HEK293 (cell line): ENCODE measurements at regions not wholly inside any gene's neighbourhood (a gene's known extent, or its start where the extent isn't known, plus 50 kb on each side); places are given as distances from the start of the nearest gene placed in this dataset.
A peak's percentile ranks its signal among the peaks of the same experiment; 100 is the strongest.

ENCODE experiments used
- CTCF ChIA-PET: fragments of 350-600 bp; formaldehyde crosslinking; extraction: SDS; loops from one replicate; lab custom pipeline; 2021; ENCODE audit warnings: antibody characterized with exemption; lab: Yijun Ruan, JAX
- POLR2A ChIA-PET: fragments of 300-600 bp; formaldehyde crosslinking; extraction: SDS; loops from one replicate; lab custom pipeline; 2020; ENCODE audit warnings: antibody characterized with exemption, inconsistent platforms; lab: Yijun Ruan, JAX
- H3K27ac ChIP-seq: fragments of 200-500 bp; sonication (Bioruptor generic); 2 replicates; pipeline ENCODE4 v1.5.1; 2014; ENCODE audit warnings: low read depth, low read length, control low read depth, inconsistent platforms; ENCODE audit errors: extremely low read depth
- H3K36me3 ChIP-seq, 2 experiments: fragments of 200-500 bp in 1 of 2; sonication (Bioruptor generic) in 1 of 2; 1 replicate in 1 of 2; 2 replicates in 1 of 2; pipeline ENCODE4 v1.5.1; 2014 to 2017; ENCODE audit warnings: inconsistent platforms in 2 of 2, low read length in 2 of 2; ENCODE audit not compliant: control insufficient read depth in 2 of 2, insufficient read depth in 1 of 2
- H3K4me1 ChIP-seq: fragments of 200-500 bp; sonication (Bioruptor generic); 2 replicates; pipeline ENCODE4 v1.5.1; 2014; ENCODE audit warnings: mild to moderate bottlenecking, low read length, inconsistent platforms; ENCODE audit not compliant: control insufficient read depth, insufficient read depth
- H3K4me3 ChIP-seq: 2 replicates; pipeline ENCODE4 v1.5.1; 2011; ENCODE audit warnings: low read depth, mild to moderate bottlenecking, control low read depth, low read length, moderate library complexity
- H3K9me3 ChIP-seq: fragments of 200-500 bp; sonication (Bioruptor generic); 2 replicates; pipeline ENCODE4 v1.5.1; 2014; ENCODE audit warnings: low read depth, low read length, inconsistent platforms; ENCODE audit not compliant: control insufficient read depth, insufficient read depth
- ATF2 ChIP-seq: fragments of 450-650 bp; formaldehyde crosslinking; IDR thresholded peaks from 2 replicates; pipeline ENCODE4 v1.5.1; 2016; ENCODE audit warnings: missing biosample characterization, missing genetic modification characterization, low read depth
- BCL11B ChIP-seq: fragments of 450-650 bp; formaldehyde crosslinking; IDR thresholded peaks from 2 replicates; pipeline ENCODE4 v1.5.1; 2016; ENCODE audit warnings: low read depth, missing biosample characterization, missing genetic modification characterization
- KLF10 ChIP-seq: fragments of 450-650 bp; IDR thresholded peaks from 2 replicates; pipeline ENCODE4 v1.5.1; 2018; ENCODE audit warnings: missing biosample characterization, mild to moderate bottlenecking, missing genetic modification characterization
- KLF7 ChIP-seq: fragments of 450-650 bp; formaldehyde crosslinking; IDR thresholded peaks from 2 replicates; pipeline ENCODE4 v1.5.1; 2016; ENCODE audit warnings: missing biosample characterization, missing genetic modification characterization, borderline replicate concordance
- TCF7L2 ChIP-seq: IDR thresholded peaks from 2 replicates; pipeline ENCODE4 v1.6.1; 2011; ENCODE audit warnings: low read depth, mild to moderate bottlenecking, inconsistent platforms, low read length, moderate library complexity, borderline replicate concordance
- WT1 ChIP-seq: fragments of 450-650 bp; formaldehyde crosslinking; IDR thresholded peaks from 2 replicates; pipeline ENCODE4 v1.5.1; 2016; ENCODE audit warnings: missing biosample characterization, missing genetic modification characterization
- YY2 ChIP-seq: fragments of 450-650 bp; formaldehyde crosslinking; IDR thresholded peaks from 2 replicates; pipeline ENCODE4 v1.5.1; 2016; ENCODE audit warnings: missing biosample characterization, missing genetic modification characterization
- ZBTB1 ChIP-seq: fragments of 450-650 bp; formaldehyde crosslinking; IDR thresholded peaks from 2 replicates; pipeline ENCODE4 v1.5.1; 2016; ENCODE audit warnings: missing biosample characterization, missing genetic modification characterization
- ZBTB20 ChIP-seq: fragments of 450-650 bp; formaldehyde crosslinking; IDR thresholded peaks from 2 replicates; pipeline ENCODE4 v1.5.1; 2016; ENCODE audit warnings: missing biosample characterization, missing genetic modification characterization
- ZNF133 ChIP-seq: fragments of 450-650 bp; formaldehyde crosslinking; IDR thresholded peaks from 2 replicates; pipeline ENCODE4 v1.5.1; 2016; ENCODE audit warnings: missing biosample characterization, missing genetic modification characterization
- ZNF214 ChIP-seq: fragments of 450-650 bp; formaldehyde crosslinking; IDR thresholded peaks from 2 replicates; pipeline ENCODE4 v1.5.1; 2017; ENCODE audit warnings: missing biosample characterization, mild to moderate bottlenecking, missing genetic modification characterization, borderline replicate concordance
- ZNF239 ChIP-seq: fragments of 450-650 bp; formaldehyde crosslinking; IDR thresholded peaks from 2 replicates; pipeline ENCODE4 v1.5.1; 2016; ENCODE audit warnings: missing biosample characterization, missing genetic modification characterization
- ZNF292 ChIP-seq: fragments of 450-650 bp; formaldehyde crosslinking; IDR thresholded peaks from 2 replicates; pipeline ENCODE4 v1.5.1; 2016; ENCODE audit warnings: low read depth, missing biosample characterization, missing genetic modification characterization, borderline replicate concordance
- ZNF362 ChIP-seq: fragments of 450-650 bp; formaldehyde crosslinking; IDR thresholded peaks from 2 replicates; pipeline ENCODE4 v1.5.1; 2016; ENCODE audit warnings: missing biosample characterization, missing genetic modification characterization
- ZNF544 ChIP-seq: fragments of 450-650 bp; formaldehyde crosslinking; IDR thresholded peaks from 2 replicates; pipeline ENCODE4 v1.5.0; 2017; ENCODE audit warnings: missing biosample characterization, missing genetic modification characterization
- ZNF549 ChIP-seq: fragments of 450-650 bp; IDR thresholded peaks from 2 replicates; pipeline ENCODE4 v1.5.1; 2018; ENCODE audit warnings: missing biosample characterization, missing genetic modification characterization, mild to moderate bottlenecking, inconsistent platforms, moderate library complexity
- ZNF596 ChIP-seq: fragments of 450-650 bp; IDR thresholded peaks from 2 replicates; pipeline ENCODE4 v1.5.0; 2018; ENCODE audit warnings: missing biosample characterization, mild to moderate bottlenecking, missing genetic modification characterization, moderate library complexity
- ZNF626 ChIP-seq: fragments of 450-650 bp; sonication (Bioruptor Pico); formaldehyde crosslinking; IDR thresholded peaks from 2 replicates; pipeline ENCODE4 v1.5.1; 2018; ENCODE audit warnings: missing biosample characterization, missing genetic modification characterization, inconsistent platforms
- ZNF629 ChIP-seq: fragments of 450-650 bp; formaldehyde crosslinking; IDR thresholded peaks from 2 replicates; pipeline ENCODE4 v1.5.1; 2017; ENCODE audit warnings: missing biosample characterization, missing genetic modification characterization
- ZNF776 ChIP-seq: fragments of 450-650 bp; formaldehyde crosslinking; IDR thresholded peaks from 2 replicates; pipeline ENCODE4 v1.5.0; 2017; ENCODE audit warnings: missing biosample characterization, missing genetic modification characterization, borderline replicate concordance
- ZSCAN30 ChIP-seq: fragments of 450-650 bp; IDR thresholded peaks from 2 replicates; pipeline ENCODE4 v1.5.1; 2018; ENCODE audit warnings: missing biosample characterization, mild to moderate bottlenecking, missing genetic modification characterization, moderate library complexity
- TF ChIP-seq, protein P1 (sequence below): fragments of 450-650 bp; formaldehyde crosslinking; IDR thresholded peaks from 2 replicates; pipeline ENCODE4 v1.5.1; 2016; ENCODE audit warnings: missing biosample characterization, missing genetic modification characterization, borderline replicate concordance
- TF ChIP-seq, protein P2 (sequence below): fragments of 450-650 bp; formaldehyde crosslinking; conservative IDR thresholded peaks from 2 replicates; pipeline ENCODE4 v1.5.1; 2016; ENCODE audit warnings: low read depth, missing biosample characterization, missing genetic modification characterization

DNA sequence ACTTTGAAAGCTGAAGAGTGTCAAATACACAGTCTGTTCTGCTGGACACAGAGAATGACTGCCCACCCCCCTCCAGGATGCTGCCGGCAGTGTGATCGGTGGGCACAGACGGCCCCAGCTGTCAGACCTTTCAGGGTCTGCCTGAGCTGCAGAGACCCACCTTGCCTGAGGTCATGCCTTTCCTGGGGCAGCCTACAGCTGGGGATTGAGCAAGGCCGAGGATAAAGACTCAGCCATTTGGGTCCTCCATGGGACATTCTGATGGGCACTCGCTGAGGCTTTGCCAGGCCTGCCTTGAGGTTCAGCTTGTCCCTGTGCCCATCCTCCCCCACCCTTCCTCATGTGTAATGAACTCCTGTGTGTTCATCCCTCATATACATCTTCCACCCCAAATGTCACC lies 102.3 kb upstream of the SMAD3 start:
- no peak overlapping the region for H3K4me3 ChIP-seq
- TF ChIP-seq ZNF544 (no peak), ZNF214 (no peak), ZNF776 (no peak), KLF7 (tag by site-specific recombination) (no peak), ZNF549 (tag by site-specific recombination) (no peak), BCL11B (tag by site-specific recombination) (no peak), WT1 (tag by site-specific recombination) (no peak), ZNF133 (no peak), ZNF292 (no peak), YY2 (tag by site-specific recombination) (no peak), ZNF362 (tag by site-specific recombination) (no peak), ZBTB1 (tag by site-specific recombination) (no peak), ZNF596 (tag by site-specific recombination) (no peak), TCF7L2 (no peak), ZSCAN30 (tag by site-specific recombination) (no peak), KLF10 (tag by site-specific recombination) (no peak), ZBTB20 (tag by site-specific recombination) (no peak)
- TF ChIP-seq, protein P1, sequence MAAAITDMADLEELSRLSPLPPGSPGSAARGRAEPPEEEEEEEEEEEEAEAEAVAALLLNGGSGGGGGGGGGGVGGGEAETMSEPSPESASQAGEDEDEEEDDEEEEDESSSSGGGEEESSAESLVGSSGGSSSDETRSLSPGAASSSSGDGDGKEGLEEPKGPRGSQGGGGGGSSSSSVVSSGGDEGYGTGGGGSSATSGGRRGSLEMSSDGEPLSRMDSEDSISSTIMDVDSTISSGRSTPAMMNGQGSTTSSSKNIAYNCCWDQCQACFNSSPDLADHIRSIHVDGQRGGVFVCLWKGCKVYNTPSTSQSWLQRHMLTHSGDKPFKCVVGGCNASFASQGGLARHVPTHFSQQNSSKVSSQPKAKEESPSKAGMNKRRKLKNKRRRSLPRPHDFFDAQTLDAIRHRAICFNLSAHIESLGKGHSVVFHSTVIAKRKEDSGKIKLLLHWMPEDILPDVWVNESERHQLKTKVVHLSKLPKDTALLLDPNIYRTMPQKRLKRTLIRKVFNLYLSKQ (tag by site-specific recombination), result no peak
- TF ChIP-seq, protein P2, sequence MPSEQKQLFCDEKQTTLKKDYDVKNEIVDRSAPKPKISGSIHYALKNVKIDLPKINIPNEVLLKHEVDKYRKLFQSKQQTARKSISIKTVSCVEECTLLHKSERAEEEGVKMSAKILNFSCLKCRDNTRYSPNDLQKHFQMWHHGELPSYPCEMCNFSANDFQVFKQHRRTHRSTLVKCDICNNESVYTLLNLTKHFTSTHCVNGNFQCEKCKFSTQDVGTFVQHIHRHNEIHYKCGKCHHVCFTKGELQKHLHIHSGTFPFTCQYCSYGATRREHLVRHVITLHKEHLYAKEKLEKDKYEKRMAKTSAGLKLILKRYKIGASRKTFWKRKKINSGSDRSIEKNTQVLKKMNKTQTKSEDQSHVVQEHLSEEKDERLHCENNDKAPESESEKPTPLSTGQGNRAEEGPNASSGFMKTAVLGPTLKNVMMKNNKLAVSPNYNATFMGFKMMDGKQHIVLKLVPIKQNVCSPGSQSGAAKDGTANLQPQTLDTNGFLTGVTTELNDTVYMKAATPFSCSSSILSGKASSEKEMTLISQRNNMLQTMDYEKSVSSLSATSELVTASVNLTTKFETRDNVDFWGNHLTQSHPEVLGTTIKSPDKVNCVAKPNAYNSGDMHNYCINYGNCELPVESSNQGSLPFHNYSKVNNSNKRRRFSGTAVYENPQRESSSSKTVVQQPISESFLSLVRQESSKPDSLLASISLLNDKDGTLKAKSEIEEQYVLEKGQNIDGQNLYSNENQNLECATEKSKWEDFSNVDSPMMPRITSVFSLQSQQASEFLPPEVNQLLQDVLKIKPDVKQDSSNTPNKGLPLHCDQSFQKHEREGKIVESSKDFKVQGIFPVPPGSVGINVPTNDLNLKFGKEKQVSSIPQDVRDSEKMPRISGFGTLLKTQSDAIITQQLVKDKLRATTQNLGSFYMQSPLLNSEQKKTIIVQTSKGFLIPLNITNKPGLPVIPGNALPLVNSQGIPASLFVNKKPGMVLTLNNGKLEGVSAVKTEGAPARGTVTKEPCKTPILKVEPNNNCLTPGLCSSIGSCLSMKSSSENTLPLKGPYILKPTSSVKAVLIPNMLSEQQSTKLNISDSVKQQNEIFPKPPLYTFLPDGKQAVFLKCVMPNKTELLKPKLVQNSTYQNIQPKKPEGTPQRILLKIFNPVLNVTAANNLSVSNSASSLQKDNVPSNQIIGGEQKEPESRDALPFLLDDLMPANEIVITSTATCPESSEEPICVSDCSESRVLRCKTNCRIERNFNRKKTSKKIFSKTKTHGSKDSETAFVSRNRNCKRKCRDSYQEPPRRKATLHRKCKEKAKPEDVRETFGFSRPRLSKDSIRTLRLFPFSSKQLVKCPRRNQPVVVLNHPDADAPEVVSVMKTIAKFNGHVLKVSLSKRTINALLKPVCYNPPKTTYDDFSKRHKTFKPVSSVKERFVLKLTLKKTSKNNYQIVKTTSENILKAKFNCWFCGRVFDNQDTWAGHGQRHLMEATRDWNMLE, result no peak
- TF ChIP-seq, all 188 proteins: peak for 0
- no peaks in the 10 kb centered on the region for H3K9me3 ChIP-seq
- H3K4me1 ChIP-seq, result no peaks in the 10 kb centered on the region
- H3K27ac ChIP-seq, result no peak overlapping the region
- CTCF ChIA-PET, result interaction anchor here (1.3 kb wide), 1 partner anchor 40 kb away, joined by 3 read pairs; no protein-coding TSS in a partner anchor
- no peaks in the 10 kb centered on the region for H3K36me3 ChIP-seq
- POLR2A ChIA-PET, result no interaction called here

GRCh38 chr15:66963710-66964109 lies 101.7 kb upstream of the SMAD3 start:
- Histone ChIP-seq H3K4me3 (no peak overlapping the region), H3K27ac (no peak overlapping the region), H3K9me3 (no peaks in the 10 kb centered on the region), H3K36me3 (no peaks in the 10 kb centered on the region), H3K4me1 (no peaks in the 10 kb centered on the region)
- ChIA-PET CTCF (no interaction called here), POLR2A (no interaction called here)
- no peak for TF ChIP-seq ZNF626 (tag by site-specific recombination)
- peak; percentile 94 for TF ChIP-seq ATF2 (tag by site-specific recombination)
- no peak for TF ChIP-seq ZNF239 (tag by site-specific recombination)
- 0 out of 2 replicates have a peak, but pooled peaks have one; percentile 18 for TF ChIP-seq ZNF629
